Psoas muscle (tissue), 7 donors: ENCODE measurements at regions not wholly inside any gene's neighbourhood (a gene's known extent, or its start where the extent isn't known, plus 50 kb on each side); places are given as distances from the start of the nearest gene placed in this dataset.

Source experiments
- ATAC-seq, 4 donors: fragments of 200-7000 bp; cut with Tn5 transposase; one replicate each; pipeline ENCODE4 v1.9.1; 2020; ENCODE audit warnings: moderate library complexity in 3 of 4, mild to moderate bottlenecking in 2 of 4
- DNase-seq, 2 donors: peaks; one replicate each; pipeline ENCODE4 v3.0.0-alpha.2; 2020
- H3K27ac ChIP-seq: fragments of 200-600 bp; one replicate; pipeline ENCODE4 v1.8.0; 2022
- H3K27me3 ChIP-seq, 3 donors: fragments of 200-600 bp in 1 of 3; one replicate each; pipeline versions ENCODE4 v1.6.1 to v1.8.0; 2013 to 2022; ENCODE audit warnings: low read length in 2 of 3, mild to moderate bottlenecking in 2 of 3, moderate library complexity in 1 of 3; ENCODE audit not compliant: insufficient read depth in 3 of 3
- H3K36me3 ChIP-seq, 2 donors: fragments of 200-600 bp in 1 of 2; one replicate each; pipeline versions ENCODE4 v1.6.1 to v1.8.0; 2013 to 2022; ENCODE audit warnings: low read depth in 1 of 2, mild to moderate bottlenecking in 1 of 2, moderate library complexity in 1 of 2; ENCODE audit not compliant: insufficient read depth in 1 of 2
- H3K4me1 ChIP-seq: fragments of 200-600 bp; one replicate; pipeline ENCODE4 v1.8.0; 2022
- H3K4me3 ChIP-seq: fragments of 200-600 bp; one replicate; pipeline ENCODE4 v1.8.0; 2022; ENCODE audit warnings: mild to moderate bottlenecking
- H3K9me3 ChIP-seq: fragments of 200-600 bp; one replicate; pipeline ENCODE4 v1.8.0; 2022
- WGBS, 3 donors: extraction: QIAGEN DNeasy Blood & Tissue Kit; methylation state at CpG; one replicate each; pipeline versions ENCODE4 v1.1.6 to v1.1.7; 2013; 5-methylcytosine and 5-hydroxymethylcytosine counted together
- intact Hi-C, 2 donors: fragments of 100-400 bp; cut with DNase I; formaldehyde crosslinking; loops; one replicate each; pipeline versions ENCODE4 v1.11.0 to v1.14.2; 2022
- TF ChIP-seq, protein P1 (sequence below): fragments of 200-600 bp; IDR thresholded peaks from one replicate; pipeline ENCODE4 v1.8.0; 2022; ENCODE audit warnings: antibody characterized with exemption
- donor health status: healthy with polysubstance abuse.
- donor health status: DM: no; HTN: no; CAD: no; lungs with moderate emphysema.
- donor health status: Bipolar disorder and iron deficiency.
- donor health status: healthy.
- donor health status: DM: yes; HTN: yes; CAD: no.
- donor health status: DM: no; HTN: no; CAD: no.
- donor health status: DM: yes; HTN: yes; CAD: no.

DNA sequence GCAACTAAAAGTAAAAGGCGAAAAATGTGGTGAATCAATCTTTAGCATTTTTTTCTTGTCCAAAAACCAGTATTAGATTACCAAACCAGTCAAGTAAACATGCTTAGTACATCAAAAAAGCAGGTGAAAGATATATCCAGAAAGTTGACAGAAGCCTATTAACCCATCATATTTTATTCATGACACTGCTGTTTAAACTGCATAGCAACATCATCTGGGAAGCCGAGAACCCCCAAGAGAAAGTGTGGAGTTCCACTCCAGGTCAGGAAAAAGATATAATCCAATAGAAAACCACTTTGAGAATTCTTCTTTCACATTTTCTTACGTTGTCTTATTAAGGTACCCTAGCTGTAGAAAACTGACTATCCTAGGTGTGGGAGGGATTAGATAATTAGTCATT, 466.8 kb upstream of the CDH8 start:
- WGBS, 3 donors: 54 to 65% (median 62%) methylated on average over 3 of the region's 3 CpGs
- TF ChIP-seq, protein P1, sequence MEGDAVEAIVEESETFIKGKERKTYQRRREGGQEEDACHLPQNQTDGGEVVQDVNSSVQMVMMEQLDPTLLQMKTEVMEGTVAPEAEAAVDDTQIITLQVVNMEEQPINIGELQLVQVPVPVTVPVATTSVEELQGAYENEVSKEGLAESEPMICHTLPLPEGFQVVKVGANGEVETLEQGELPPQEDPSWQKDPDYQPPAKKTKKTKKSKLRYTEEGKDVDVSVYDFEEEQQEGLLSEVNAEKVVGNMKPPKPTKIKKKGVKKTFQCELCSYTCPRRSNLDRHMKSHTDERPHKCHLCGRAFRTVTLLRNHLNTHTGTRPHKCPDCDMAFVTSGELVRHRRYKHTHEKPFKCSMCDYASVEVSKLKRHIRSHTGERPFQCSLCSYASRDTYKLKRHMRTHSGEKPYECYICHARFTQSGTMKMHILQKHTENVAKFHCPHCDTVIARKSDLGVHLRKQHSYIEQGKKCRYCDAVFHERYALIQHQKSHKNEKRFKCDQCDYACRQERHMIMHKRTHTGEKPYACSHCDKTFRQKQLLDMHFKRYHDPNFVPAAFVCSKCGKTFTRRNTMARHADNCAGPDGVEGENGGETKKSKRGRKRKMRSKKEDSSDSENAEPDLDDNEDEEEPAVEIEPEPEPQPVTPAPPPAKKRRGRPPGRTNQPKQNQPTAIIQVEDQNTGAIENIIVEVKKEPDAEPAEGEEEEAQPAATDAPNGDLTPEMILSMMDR: no peak
- Histone ChIP-seq H3K4me3 (no peak overlapping the region), H3K9me3 (no peaks in the 10 kb centered on the region), H3K36me3 (no peaks in the 10 kb centered on the region), H3K27me3 (no peaks in the 10 kb centered on the region), H3K4me1 (no peaks in the 10 kb centered on the region), H3K27ac (no peak overlapping the region)
- ATAC-seq (no peak), DNase-seq (no peak)
- intact Hi-C loops: no loop called here

DNA sequence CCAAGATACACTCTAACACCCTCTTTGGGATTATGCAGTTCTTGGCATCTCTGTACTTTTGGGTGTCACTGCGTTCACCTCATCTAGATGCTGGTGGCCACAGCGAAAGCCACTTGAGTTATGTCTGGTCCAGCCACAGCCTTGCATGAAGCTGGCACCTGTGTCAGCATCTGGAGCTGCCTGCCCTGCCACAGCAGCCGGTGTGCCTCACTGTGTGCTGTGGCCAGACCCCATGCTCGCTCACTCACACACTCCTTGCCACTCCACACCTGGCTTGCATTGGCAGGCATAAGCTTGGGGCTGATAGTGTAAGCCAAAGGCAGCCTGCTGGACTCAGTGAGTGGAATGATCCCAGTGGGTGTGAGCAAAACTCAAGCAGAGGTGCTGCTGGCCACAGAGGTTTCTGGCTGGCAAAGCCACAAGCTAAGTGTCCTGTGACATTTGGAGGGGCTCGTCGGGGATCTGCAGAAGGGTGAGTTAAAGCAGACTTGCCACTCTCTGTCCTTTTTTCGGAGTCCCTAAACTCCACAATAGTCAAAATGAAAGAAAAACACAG, 442.7 kb upstream of the CDH8 start:
- no peaks in the 10 kb centered on the region for H3K27me3 ChIP-seq
- no peak for DNase-seq
- TF ChIP-seq, protein P1: no peak
- H3K4me3 ChIP-seq: no peak overlapping the region
- no peaks in the 10 kb centered on the region for H3K4me1 ChIP-seq
- no peak overlapping the region for H3K27ac ChIP-seq
- intact Hi-C loops: no loop called here
- H3K36me3 ChIP-seq: no peaks in the 10 kb centered on the region
- 77 to 81% (median 79%) methylated on average over 7 of the region's 7 CpGs for WGBS, 3 donors
- no peaks in the 10 kb centered on the region for H3K9me3 ChIP-seq
- no peak for ATAC-seq

DNA sequence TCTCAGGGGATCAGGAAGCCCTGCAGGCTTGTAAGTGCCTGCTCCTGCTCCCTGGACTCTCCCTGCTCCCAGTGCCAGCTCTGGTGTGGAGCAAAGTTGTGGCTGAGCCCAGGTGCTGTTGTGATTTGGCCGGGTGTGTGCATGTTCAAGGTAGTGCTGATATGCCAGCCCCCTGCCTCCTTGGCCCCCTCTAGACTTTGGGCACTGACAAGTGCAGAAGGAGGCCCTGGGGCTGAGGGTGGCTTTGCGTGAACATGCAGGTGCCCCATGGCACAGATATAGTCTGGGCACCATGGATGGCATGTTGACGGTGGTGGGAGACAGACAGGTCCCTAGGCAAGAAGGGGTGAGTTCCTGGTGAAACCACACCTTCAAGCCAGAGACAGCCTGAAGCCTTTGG, 441.6 kb upstream of the CDH8 start:
- Histone ChIP-seq H3K9me3 (no peaks in the 10 kb centered on the region), H3K4me1 (no peaks in the 10 kb centered on the region), H3K36me3 (no peaks in the 10 kb centered on the region), H3K27me3 (no peaks in the 10 kb centered on the region), H3K27ac (no peak overlapping the region), H3K4me3 (no peak overlapping the region)
- no peak for ATAC-seq
- no peak for DNase-seq
- WGBS, 3 donors: 90 to 95% (median 92%) methylated on average over 3 of the region's 3 CpGs
- intact Hi-C loops: no loop called here
- TF ChIP-seq, protein P1: no peak

DNA sequence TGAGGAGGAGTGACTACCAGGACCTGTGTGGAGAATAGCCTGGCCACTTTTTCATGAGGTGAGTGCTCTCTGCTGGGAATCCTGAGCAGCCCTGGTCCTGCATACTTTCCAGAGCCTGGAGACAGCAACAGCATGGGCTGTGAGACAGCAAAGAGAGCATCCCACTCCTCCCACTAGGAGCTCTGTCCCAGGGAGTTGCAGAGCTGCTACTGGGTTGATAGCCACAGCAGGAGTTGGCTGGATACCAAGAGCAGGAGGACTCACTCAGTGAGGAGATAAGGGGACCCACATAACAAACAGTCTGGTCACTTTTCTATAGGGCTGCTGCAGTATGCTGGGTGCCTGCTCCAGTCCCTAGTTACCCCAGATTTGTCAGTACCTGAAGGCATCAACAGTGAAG, 439.3 kb upstream of the CDH8 start:
- intact Hi-C loops: no loop called here

DNA sequence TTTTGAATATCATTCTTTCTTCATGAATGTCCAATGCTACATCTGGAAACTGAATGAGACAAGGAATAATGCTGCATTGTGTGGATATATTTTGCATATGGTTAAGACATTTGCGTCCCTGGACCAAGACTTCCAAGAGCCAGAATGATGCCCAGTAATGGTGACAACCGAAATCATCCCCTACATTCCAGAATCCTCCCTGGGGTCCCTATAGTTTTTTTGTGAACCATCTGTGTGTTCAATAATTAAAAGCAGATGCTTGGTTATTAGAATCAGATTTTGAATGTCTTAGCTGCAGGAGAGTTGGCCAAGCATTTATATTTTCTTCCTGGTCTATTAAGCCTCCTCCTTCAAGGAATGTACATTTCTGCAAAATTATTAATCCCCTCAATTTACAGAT, 426.7 kb upstream of the CDH8 start:
- TF ChIP-seq, protein P1: no peak
- H3K9me3 ChIP-seq: peaks cover 9% of the 10 kb centered on the region
- WGBS, 3 donors: 70 to 78% (median 73%) methylated on average over 2 of the region's 2 CpGs

More for the DNA sequence above, 439.3 kb upstream of the CDH8 start:
- H3K27ac ChIP-seq: no peak overlapping the region
- no peaks in the 10 kb centered on the region for H3K27me3 ChIP-seq
- TF ChIP-seq, protein P1: no peak
- H3K9me3 ChIP-seq: no peaks in the 10 kb centered on the region
- H3K36me3 ChIP-seq: no peaks in the 10 kb centered on the region
- H3K4me1 ChIP-seq: no peaks in the 10 kb centered on the region
- H3K4me3 ChIP-seq: no peak overlapping the region
- no peak for ATAC-seq
- DNase-seq: no peak

More for the DNA sequence above, 426.7 kb upstream of the CDH8 start:
- Histone ChIP-seq H3K4me1 (no peaks in the 10 kb centered on the region), H3K36me3 (no peaks in the 10 kb centered on the region), H3K27me3 (no peaks in the 10 kb centered on the region), H3K4me3 (no peak overlapping the region), H3K27ac (no peak overlapping the region)
- no peak for ATAC-seq
- intact Hi-C loops: no loop called here
- DNase-seq: no peak
